HFF-Myc (cell line): ENCODE measurements at regions not wholly inside any gene's neighbourhood (a gene's known extent, or its start where the extent isn't known, plus 50 kb on each side); places are given as distances from the start of the nearest gene placed in this dataset.
"Not testable (repeated sequence)": the region's sequence is repeated elsewhere in the genome, so short reads cannot be mapped to it uniquely, and the experiment has no call there.

Experiments used
- DNase-seq: peaks from one replicate; pipeline ENCODE4 v3.0.0-alpha.2; 2011; ENCODE audit warnings: low read depth; ENCODE audit errors: extremely low read depth
- H3K4me3 ChIP-seq: replicated peaks from 2 replicates; pipeline ENCODE4 v1.5.1; 2011; ENCODE audit warnings: low read depth, mild to moderate bottlenecking, control low read depth, low read length
- TF ChIP-seq, protein P1 (sequence below): IDR thresholded peaks from 2 replicates; pipeline ENCODE4 v1.5.1; 2012; ENCODE audit warnings: mild to moderate bottlenecking, low read depth, low read length, control low read depth; ENCODE audit errors: missing control alignments

DNA sequence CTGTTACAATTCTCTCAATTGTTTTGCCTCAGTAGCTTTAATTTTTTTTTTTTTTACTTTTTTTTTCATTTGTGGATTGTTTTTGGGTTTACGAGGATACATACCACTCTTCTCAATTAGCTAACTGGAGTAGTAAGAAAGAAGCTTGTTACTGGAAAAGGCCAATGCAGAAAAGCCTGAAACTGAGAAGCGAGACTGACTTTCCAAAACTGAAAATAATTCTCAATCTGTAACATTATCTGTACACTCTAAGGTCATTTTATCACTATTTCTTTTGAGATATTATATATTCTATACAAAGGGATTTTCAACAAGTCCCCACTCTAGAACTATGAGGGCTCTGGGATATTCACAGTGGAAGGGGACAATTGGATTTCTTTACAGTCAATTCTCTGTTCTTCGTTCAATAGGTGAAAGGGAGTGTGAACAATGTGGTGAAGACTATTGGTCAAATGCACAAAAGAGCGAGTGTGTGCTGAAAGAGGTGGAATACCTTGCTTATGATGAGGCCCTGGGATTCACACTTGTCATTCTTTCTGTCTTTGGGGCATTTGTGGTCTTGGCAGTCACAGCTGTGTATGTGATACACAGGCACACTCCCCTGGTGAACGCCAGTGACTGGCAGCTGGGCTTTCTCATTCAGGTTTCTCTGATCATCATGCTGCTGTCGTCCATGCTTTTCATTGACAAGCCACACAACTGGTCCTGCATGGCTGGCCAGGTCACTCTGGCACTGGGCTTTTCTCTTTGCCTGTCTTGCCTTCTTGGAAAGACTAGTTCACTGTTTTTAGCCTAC, 83.9 kb upstream of the KCNAB1 start:
- H3K4me3 ChIP-seq, result no peak overlapping the region
- TF ChIP-seq, protein P1, sequence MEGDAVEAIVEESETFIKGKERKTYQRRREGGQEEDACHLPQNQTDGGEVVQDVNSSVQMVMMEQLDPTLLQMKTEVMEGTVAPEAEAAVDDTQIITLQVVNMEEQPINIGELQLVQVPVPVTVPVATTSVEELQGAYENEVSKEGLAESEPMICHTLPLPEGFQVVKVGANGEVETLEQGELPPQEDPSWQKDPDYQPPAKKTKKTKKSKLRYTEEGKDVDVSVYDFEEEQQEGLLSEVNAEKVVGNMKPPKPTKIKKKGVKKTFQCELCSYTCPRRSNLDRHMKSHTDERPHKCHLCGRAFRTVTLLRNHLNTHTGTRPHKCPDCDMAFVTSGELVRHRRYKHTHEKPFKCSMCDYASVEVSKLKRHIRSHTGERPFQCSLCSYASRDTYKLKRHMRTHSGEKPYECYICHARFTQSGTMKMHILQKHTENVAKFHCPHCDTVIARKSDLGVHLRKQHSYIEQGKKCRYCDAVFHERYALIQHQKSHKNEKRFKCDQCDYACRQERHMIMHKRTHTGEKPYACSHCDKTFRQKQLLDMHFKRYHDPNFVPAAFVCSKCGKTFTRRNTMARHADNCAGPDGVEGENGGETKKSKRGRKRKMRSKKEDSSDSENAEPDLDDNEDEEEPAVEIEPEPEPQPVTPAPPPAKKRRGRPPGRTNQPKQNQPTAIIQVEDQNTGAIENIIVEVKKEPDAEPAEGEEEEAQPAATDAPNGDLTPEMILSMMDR, result no peak
- no peak for DNase-seq

DNA sequence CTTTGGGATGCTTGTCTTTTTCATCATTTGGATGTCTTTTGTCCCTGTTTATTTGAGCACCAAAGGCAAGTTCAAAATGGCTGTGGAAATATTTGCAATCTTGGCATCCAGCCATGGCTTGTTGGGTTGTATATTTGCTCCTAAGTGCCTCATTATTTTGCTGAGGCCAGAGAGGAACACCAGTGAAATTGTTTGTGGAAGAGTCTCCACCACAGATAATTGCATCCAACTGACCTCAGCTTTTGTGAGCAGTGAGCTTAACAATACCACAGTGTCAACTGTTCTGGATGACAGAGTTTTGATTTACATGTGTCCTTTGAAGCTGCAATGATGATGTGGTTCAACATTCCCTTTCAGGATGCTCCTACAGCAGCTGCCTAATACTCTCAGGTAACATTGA, 83.0 kb upstream of the KCNAB1 start:
- TF ChIP-seq, protein P1, result no peak
- no peak overlapping the region for H3K4me3 ChIP-seq
- DNase-seq, result no peak

DNA sequence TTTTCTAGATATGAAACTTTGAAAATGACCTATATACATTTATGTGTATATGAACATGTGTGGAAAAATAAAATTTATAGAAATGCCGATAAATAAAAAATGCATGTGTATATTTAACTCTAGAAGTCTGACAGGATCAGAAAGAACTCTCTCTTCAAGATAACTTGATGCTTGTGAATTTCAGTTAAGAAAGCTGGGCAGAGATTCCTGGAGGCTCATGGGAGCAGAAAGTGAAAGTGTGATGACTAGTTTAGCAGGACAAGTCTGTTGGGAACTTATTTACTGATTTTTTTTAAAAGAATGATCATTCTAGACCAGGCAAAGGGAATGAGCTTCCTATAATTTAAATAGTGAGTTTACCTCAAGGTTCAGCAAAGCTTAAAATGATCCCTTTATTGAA, 81.5 kb upstream of the KCNAB1 start:
- DNase-seq, result no peak
- H3K4me3 ChIP-seq, result no peak overlapping the region
- TF ChIP-seq, protein P1, result no peak

DNA sequence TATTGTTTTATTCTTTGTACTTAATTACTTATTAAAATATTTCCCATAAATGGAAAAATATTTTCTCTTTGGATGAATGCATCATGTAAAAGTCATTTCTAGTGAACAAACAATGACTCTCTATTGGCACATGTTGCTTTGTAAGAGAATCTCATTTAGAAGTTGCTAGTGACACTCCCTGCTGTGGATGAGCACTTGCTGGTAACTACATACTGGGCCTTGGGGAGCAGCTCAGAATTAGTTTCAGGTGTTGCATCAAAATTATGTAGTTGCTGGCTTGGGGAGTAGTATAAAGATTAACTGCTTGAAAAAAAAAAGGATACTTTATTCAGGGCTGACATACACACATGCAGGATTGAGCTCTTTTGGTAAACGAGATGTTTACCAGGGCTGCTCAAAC, 80.3 kb upstream of the KCNAB1 start:
- TF ChIP-seq, protein P1, result no peak
- no peak overlapping the region for H3K4me3 ChIP-seq
- no peak for DNase-seq

DNA sequence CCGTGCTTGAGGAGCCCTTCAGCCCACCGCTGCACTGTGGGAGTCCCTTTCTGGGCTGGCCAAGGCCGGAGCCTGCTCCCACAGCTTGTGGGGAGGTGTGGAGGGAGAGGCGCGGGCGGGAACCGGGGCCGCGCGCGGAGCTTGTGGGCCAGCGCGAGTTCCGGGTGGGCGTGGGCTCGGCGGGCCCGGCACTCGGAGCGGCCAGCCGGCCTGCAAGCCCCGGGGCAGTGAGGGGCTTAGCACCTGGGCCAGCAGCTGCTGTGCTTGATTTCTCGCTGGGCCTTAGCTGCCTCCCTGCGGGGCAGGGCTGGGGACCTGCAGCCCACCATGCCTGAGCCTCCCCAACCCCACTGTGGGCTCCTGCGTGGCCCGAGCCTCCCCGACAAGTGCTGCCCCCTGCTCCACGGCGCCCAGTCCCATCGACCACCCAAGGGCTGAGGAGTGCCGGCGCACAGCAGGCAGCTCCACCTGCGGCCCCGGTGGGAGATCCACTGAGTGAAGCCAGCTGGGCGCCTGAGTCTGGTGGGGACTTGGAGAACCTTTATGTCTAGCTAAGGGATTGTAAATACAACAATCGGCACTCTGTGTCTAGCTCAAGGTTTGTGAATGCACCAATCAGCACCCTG, 79.0 kb upstream of the KCNAB1 start:
- DNase-seq, result not testable (repeated sequence)

DNA sequence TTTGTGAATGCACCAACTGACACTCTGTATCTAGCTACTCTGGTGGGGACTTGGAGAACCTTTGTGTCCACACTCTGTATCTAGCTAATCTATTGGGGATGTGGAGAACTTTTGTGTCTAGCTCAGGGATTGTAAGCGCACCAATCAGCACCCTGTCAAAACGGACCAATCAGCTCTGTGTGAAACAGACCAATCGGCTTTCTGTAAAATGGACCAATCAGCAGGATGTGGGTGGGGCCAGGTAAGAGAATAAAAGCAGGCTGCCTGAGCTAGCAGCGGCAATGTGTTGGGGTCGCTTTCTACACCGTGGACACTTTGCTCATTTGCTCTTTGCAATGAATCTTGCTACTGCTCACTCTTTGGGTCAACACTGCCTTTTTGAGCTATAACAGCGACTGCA, 78.5 kb upstream of the KCNAB1 start:
- DNase-seq, H3K4me3 ChIP-seq: not testable (repeated sequence)

More for the DNA sequence above, 79.0 kb upstream of the KCNAB1 start:
- not testable (repeated sequence) for H3K4me3 ChIP-seq

DNA sequence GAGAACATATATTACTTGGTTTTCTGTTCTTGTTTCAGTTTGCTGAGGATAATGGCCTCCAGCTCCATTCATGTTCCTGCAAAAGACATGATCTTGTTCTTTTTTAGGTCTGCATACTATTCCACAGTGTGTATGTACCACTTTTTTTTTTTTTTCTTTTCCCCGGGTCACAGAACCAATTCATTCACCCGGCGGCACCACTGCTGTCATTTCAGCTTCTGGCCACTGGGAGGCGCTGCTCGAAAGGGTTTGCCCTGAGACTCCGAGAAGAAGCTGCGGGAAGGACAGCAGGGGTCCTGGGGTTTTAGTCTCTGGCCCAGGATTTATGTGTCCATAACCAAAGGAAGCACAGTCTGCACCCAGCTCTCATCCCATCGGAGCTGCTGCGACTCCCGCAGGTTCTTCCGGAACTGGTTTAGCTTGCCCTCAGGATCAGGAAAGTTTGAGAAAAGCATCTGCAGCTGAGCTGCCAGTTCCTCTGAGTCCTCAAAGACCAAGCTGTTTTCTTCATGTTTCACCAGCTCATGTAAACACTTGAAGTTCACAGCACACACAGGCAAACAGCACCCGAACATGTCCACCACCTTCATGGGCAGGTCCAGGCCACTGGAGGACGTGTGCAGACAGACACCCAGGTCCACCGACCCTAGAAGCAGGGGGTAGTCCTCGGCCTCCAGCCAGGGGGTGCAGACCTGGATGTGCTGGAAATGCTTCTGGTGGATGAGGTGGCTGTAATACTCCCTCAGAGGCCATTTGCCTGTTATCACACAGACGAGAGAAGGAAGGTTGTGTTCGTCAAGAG, 76.3 kb upstream of the KCNAB1 start:
- TF ChIP-seq, protein P1, result peak; percentile 73
- peak; percentile 3 for DNase-seq
- not testable (repeated sequence) for H3K4me3 ChIP-seq
